Endothelial cell of umbilical vein (primary cell): ENCODE measurements at regions not wholly inside any gene's neighbourhood (a gene's known extent, or its start where the extent isn't known, plus 50 kb on each side); places are given as distances from the start of the nearest gene placed in this dataset.

Experiments
- BruUV-seq: library from RNA; stranded (reverse); fragments of 400-500 nt; replicated peaks from 2 replicates; lab custom pipeline; 2021; lab: Mats Ljungman, UMichigan
- CTCF ChIA-PET: fragments of 300-600, 350-600 bp; sonication (Branson Sonifier 250); formaldehyde crosslinking; loops from one replicate; lab custom pipeline; 2021; ENCODE audit warnings: antibody characterized with exemption, inconsistent platforms; lab: Charles Lee
- POLR2A ChIA-PET: fragments of 300-600, 350-600 bp; sonication (Branson Sonifier 250); formaldehyde crosslinking; loops from one replicate; lab custom pipeline; 2021; ENCODE audit warnings: antibody characterized with exemption, inconsistent platforms; lab: Charles Lee
- DNase-seq: peaks from one replicate; pipeline ENCODE4 v3.0.0-alpha.2; 2011; ENCODE audit warnings: low read depth, low spot score
- FAIRE-seq: peaks from 2 replicates; lab custom pipeline; 2011; peaks lifted over from hg19 to GRCh38; lab: Jason Lieb, UNC
- H2AFZ ChIP-seq: 2 replicates; pipeline ENCODE4 v1.6.0; 2012; ENCODE audit warnings: low read depth, low read length, control low read depth, inconsistent platforms
- H3K27ac ChIP-seq: 2 replicates; pipeline ENCODE4 v1.5.1; 2011; ENCODE audit warnings: low read depth, mild to moderate bottlenecking, control low read depth, low read length, moderate library complexity; ENCODE audit not compliant: insufficient read depth
- H3K27me3 ChIP-seq, 2 experiments: 2 replicates each; pipeline versions ENCODE4 v1.6.0 to v1.6.1; 2011; ENCODE audit warnings: low read length in 2 of 2, mixed read lengths in 1 of 2; ENCODE audit not compliant: control insufficient read depth in 2 of 2, insufficient read depth in 2 of 2
- H3K36me3 ChIP-seq, 2 experiments: 2 replicates in 1 of 2; 3 replicates in 1 of 2; pipeline ENCODE4 v1.5.1; 2011; ENCODE audit warnings: low read length in 2 of 2, mild to moderate bottlenecking in 1 of 2, moderate library complexity in 1 of 2; ENCODE audit not compliant: control insufficient read depth in 2 of 2, insufficient read depth in 2 of 2; ENCODE audit errors: extremely low read depth in 1 of 2
- H3K4me1 ChIP-seq: 3 replicates; pipeline ENCODE4 v1.5.1; 2011; ENCODE audit warnings: mild to moderate bottlenecking, low read length; ENCODE audit not compliant: control insufficient read depth, insufficient read depth; ENCODE audit errors: extremely low read depth
- H3K4me2 ChIP-seq: 2 replicates; pipeline ENCODE4 v1.6.1; 2011; ENCODE audit warnings: low read length, control low read depth, mixed read lengths; ENCODE audit not compliant: insufficient read depth
- H3K4me3 ChIP-seq, 3 experiments: fragments of 200-600 bp in 1 of 3; sonication (generic), shearing (Covaris generic) in 1 of 3; replicated peaks in 1 of 3; 2 replicates each; pipeline ENCODE4 v1.5.1; 2011 to 2016; ENCODE audit warnings: control low read depth in 3 of 3, low read length in 3 of 3, mild to moderate bottlenecking in 2 of 3, inconsistent platforms in 1 of 3, low read depth in 1 of 3, moderate library complexity in 1 of 3; ENCODE audit not compliant: insufficient read depth in 1 of 3
- H3K79me2 ChIP-seq: 2 replicates; pipeline ENCODE4 v1.6.0; 2012; ENCODE audit warnings: low read length, inconsistent platforms; ENCODE audit not compliant: control insufficient read depth, insufficient read depth
- H3K9ac ChIP-seq: replicated peaks from 2 replicates; pipeline ENCODE3; 2011; ENCODE audit warnings: low read length, control low read depth; ENCODE audit not compliant: insufficient read depth; ENCODE audit errors: extremely low read depth
- H3K9me1 ChIP-seq: replicated peaks from 3 replicates; pipeline ENCODE4 v1.6.0; 2011; ENCODE audit warnings: mild to moderate bottlenecking, low read length; ENCODE audit not compliant: control insufficient read depth, insufficient read depth; ENCODE audit errors: extremely low read depth
- H3K9me3 ChIP-seq: replicated peaks from 2 replicates; pipeline ENCODE4 v1.5.1; 2012; ENCODE audit warnings: low read length, inconsistent platforms; ENCODE audit not compliant: control insufficient read depth, insufficient read depth
- H4K20me1 ChIP-seq: replicated peaks from 2 replicates; pipeline ENCODE3; 2011; ENCODE audit warnings: mild to moderate bottlenecking, low read length; ENCODE audit not compliant: control insufficient read depth, insufficient read depth; ENCODE audit errors: extremely low read depth
- CTCF ChIP-seq, 2 donors: IDR thresholded peaks; 1 replicate in 1 of 2; 2 replicates in 1 of 2; pipeline ENCODE4 v1.5.1; 2011; ENCODE audit warnings: low read length in 2 of 2, mild to moderate bottlenecking in 2 of 2, moderate library complexity in 2 of 2, control low read depth in 1 of 2, inconsistent platforms in 1 of 2, low read depth in 1 of 2; ENCODE audit not compliant: insufficient read depth in 1 of 2; ENCODE audit errors: extremely low read depth in 1 of 2
- EZH2 ChIP-seq: IDR thresholded peaks from 2 replicates; pipeline ENCODE4 v1.6.1; 2012; ENCODE audit warnings: borderline replicate concordance, low read depth, mild to moderate bottlenecking, moderate library complexity, low read length, inconsistent platforms; ENCODE audit not compliant: severe bottlenecking
- FOS ChIP-seq: IDR thresholded peaks from 2 replicates; pipeline ENCODE4 v1.6.1; 2011; ENCODE audit warnings: mild to moderate bottlenecking, low read length, moderate library complexity, borderline replicate concordance; ENCODE audit not compliant: insufficient read depth
- GATA2 ChIP-seq: IDR thresholded peaks from 2 replicates; pipeline ENCODE4 v1.7.0; 2011; ENCODE audit warnings: low read depth, mild to moderate bottlenecking, moderate library complexity, mixed read lengths, low read length; ENCODE audit not compliant: insufficient read length, insufficient read depth
- JUN ChIP-seq: IDR thresholded peaks from 2 replicates; pipeline ENCODE4 v1.6.1; 2011; ENCODE audit warnings: borderline replicate concordance, low read depth; ENCODE audit not compliant: insufficient read length, insufficient read depth
- MAX ChIP-seq: IDR thresholded peaks from 2 replicates; pipeline ENCODE4 v1.6.1; 2011; ENCODE audit not compliant: insufficient read depth, insufficient read length
- MYC ChIP-seq: IDR thresholded peaks from one replicate; pipeline ENCODE4 v1.6.1; 2011; ENCODE audit warnings: mild to moderate bottlenecking, low read depth, low read length
- POLR2A ChIP-seq: IDR thresholded peaks from 2 replicates; pipeline ENCODE4 v1.6.1; 2012; ENCODE audit warnings: low read depth, mild to moderate bottlenecking, control low read depth, low read length
- POLR2AphosphoS5 ChIP-seq: IDR thresholded peaks from 2 replicates; pipeline ENCODE4 v1.6.1; 2012; ENCODE audit warnings: low read depth, mild to moderate bottlenecking, control low read depth, low read length, moderate library complexity; ENCODE audit not compliant: insufficient read depth
- dilution Hi-C: fragments of 300-500 bp; cut with MboI; formaldehyde crosslinking; loops from one replicate; pipeline ENCODE4 v1.15.0; 2019; ENCODE audit warnings: low sequenced_read_pairs; ENCODE audit not compliant: extremely low pct_ligation_motif_present
- intact Hi-C: fragments of 100-400 bp; cut with micrococcal nuclease; formaldehyde crosslinking; loops from one replicate; pipeline ENCODE4 v1.10.0; 2022

GRCh38 chr20:22099348-22099747 lies 393.9 kb downstream of the PAX1 start:
- Histone ChIP-seq H3K27ac (no peak overlapping the region), H3K4me2 (no peak overlapping the region), H3K79me2 (no peaks in the 10 kb centered on the region), H3K9ac (no peak overlapping the region), H3K4me1 (no peaks in the 10 kb centered on the region), H3K9me1 (no peaks in the 10 kb centered on the region), H3K27me3 (no peaks in the 10 kb centered on the region), H3K9me3 (no peaks in the 10 kb centered on the region), H3K36me3 (no peaks in the 10 kb centered on the region), H4K20me1 (no peaks in the 10 kb centered on the region), H3K4me3 (no peak overlapping the region), H2AFZ (no peak overlapping the region)
- DNase-seq: no peak
- TF ChIP-seq EZH2 (no peak), FOS (no peak), GATA2 (no peak), MYC (no peak)
- intact Hi-C loops (no loop called here), dilution Hi-C loops (no loop called here)
- FAIRE-seq: no peak
- CTCF ChIA-PET: no interaction called here
- POLR2A ChIA-PET: no interaction called here
- no TSS peak for BruUV-seq

GRCh38 chr20:22098511-22098910 lies 393.0 kb downstream of the PAX1 start:
- intact Hi-C loops (no loop called here), dilution Hi-C loops (no loop called here)
- Histone ChIP-seq H2AFZ (no peak overlapping the region), H3K9ac (no peak overlapping the region), H3K4me1 (no peaks in the 10 kb centered on the region), H3K27ac (no peak overlapping the region), H3K9me1 (no peaks in the 10 kb centered on the region), H3K9me3 (no peaks in the 10 kb centered on the region), H4K20me1 (no peaks in the 10 kb centered on the region), H3K36me3 (no peaks in the 10 kb centered on the region), H3K4me3 (no peak overlapping the region), H3K79me2 (no peaks in the 10 kb centered on the region), H3K27me3 (no peaks in the 10 kb centered on the region), H3K4me2 (no peak overlapping the region)
- POLR2A ChIA-PET: no interaction called here
- CTCF ChIA-PET: no interaction called here
- no peak for TF ChIP-seq JUN
- no peak for TF ChIP-seq POLR2AphosphoS5
- no peak for TF ChIP-seq EZH2
- TF ChIP-seq MYC: no peak
- no peak for TF ChIP-seq POLR2A
- TF ChIP-seq FOS: no peak
- TF ChIP-seq CTCF (IDR thresholded peaks at IDR 0.05; ENCODE audit: extremely low read depth in 1 of 2, insufficient read depth in 1 of 2, low read depth in 1 of 2, low read length in 2 of 2): no peak
- no peak for TF ChIP-seq MAX
- DNase-seq: no peak
- FAIRE-seq: no peak
- no TSS peak for BruUV-seq
